ENCODE measurements at regions not wholly inside any gene's neighbourhood (a gene's known extent, or its start where the extent isn't known, plus 50 kb on each side); places are given as distances from the start of the nearest gene placed in this dataset.

GRCh38 chr5:87210076-87210475, 57.6 kb upstream of the RASA1 start:
- TF ChIP-seq CTCF (IDR thresholded peaks at IDR 0.05; ENCODE audit: low read length): no peak
- no peak for TF ChIP-seq EZH2 (IDR thresholded peaks at IDR 0.05; ENCODE audit: borderline replicate concordance, low read length)
